ENCODE measurements at regions not wholly inside any gene's neighbourhood (a gene's known extent, or its start where the extent isn't known, plus 50 kb on each side); places are given as distances from the start of the nearest gene placed in this dataset.

DNA sequence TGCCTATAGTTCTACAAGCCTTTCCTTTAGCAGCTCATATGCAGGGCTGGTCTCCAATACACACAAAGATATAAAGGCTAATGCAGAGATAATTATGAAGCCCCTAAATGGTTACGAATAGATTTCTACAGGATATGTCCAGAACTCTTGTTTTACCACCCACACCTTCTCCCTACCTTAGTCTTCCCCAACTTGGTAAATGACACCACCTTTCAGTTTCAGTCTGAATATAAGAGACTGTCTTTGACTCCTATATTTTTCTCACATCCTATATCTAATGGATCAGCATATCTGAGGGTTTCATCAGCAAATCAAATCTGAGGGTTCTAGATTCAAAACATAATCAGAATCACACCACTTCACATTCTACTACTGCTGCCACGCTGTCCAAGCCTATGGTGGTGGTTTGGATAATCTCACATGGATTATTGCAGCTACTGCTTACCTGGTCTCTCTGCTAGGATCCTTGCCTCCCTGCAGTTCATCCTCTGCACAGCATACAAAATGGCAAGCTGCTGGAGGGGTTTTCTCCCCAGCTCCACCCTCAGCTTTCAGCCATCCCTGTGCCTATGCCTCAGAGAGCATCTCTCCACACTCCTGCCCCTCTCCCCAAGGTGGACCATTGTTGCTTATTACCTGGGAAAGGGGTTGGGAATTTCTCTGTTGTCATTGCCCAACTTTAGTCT is 178.0 kb upstream of the SPOPL start:
- TF ChIP-seq BHLHE40 (IDR thresholded peaks at IDR 0.05; ENCODE audit: low read depth, low read length), result no peak
- TF ChIP-seq MYC (IDR thresholded peaks at IDR 0.05; ENCODE audit: borderline replicate concordance, low read length), result no peak
- no peak for TF ChIP-seq RCOR1 (IDR thresholded peaks at IDR 0.05; ENCODE audit: low read depth, low read length)
- no peak for TF ChIP-seq EHMT2 (IDR thresholded peaks at IDR 0.05; ENCODE audit: low read depth)
- Histone ChIP-seq H3K9me3 (no peaks in the 10 kb centered on the region), H3K4me2 (no peak overlapping the region), H3K27ac (no peak overlapping the region), H3K4me3 (no peak overlapping the region), H3K4me1 (no peaks in the 10 kb centered on the region)
- ChIA-PET POLR2A (no interaction called here), CTCF (no interaction called here)
- FAIRE-seq (no peak), ATAC-seq (no peak), DNase-seq (ENCODE audit: low read depth in 1 of 2, low spot score in 1 of 2) (no peak)
- WGBS (ENCODE audit: missing lambda C conversion rate), result 81% methylated on average over 2 of the region's 2 CpGs

DNA sequence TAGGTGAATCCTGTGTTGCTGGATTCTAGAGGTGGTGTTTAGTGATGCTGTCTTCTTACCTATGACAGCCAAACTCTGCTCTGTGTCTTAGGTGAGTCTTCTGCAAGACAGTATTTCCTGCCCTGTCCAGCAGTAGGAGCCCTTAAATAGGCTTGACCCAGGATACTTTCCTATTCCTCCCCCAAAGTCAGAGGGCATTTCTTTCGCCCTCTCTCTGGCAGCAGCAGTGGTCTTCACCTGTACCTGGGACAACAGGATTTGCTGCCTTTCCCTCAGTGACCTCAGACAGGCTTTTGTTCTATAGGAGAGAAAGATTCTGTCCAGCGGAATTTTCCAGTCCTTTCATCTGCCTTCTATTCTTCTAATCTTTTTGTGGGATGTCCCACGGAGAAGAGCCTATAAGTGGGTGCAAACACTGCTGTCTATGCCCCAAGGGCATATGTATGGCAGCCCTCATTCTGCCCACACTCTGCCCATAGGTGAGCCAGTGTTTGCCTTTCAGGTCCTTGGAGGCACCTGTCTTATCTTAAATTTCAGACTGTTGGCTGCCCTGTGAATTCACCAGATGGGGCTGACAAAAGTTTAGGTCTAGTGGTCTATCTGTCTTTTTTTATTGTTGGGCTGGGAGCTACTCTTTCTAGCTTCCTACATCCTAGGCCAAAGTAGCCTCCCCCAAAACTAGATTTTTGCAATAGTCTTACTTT is 177.3 kb upstream of the SPOPL start:
- H3K27ac ChIP-seq, result no peak overlapping the region
- TF ChIP-seq NR3C1 (IDR thresholded peaks at IDR 0.05), result no peak
- TF ChIP-seq RAD21 (conservative IDR thresholded peaks at IDR 0.05 in 1 of 2, IDR thresholded peaks at IDR 0.05 in 1 of 2), result peak; percentile 11 to 16; a peak in 1 of 5 replicates
- WGBS (ENCODE audit: missing lambda C conversion rate), result 69% methylated on average over 3 of the region's 3 CpGs
- POLR2A ChIA-PET, result no interaction called here
- CTCF ChIA-PET, result no interaction called here
- no peak overlapping the region for H3K4me2 ChIP-seq
- no peaks in the 10 kb centered on the region for H3K4me1 ChIP-seq
- H3K4me3 ChIP-seq, result no peak overlapping the region
- FAIRE-seq (no peak), DNase-seq (ENCODE audit: low read depth in 1 of 2, low spot score in 1 of 2) (no peak), ATAC-seq (peak in 1 of 2 experiments; percentile 48; a peak in 2 of 6 replicates)
- no peaks in the 10 kb centered on the region for H3K9me3 ChIP-seq

DNA sequence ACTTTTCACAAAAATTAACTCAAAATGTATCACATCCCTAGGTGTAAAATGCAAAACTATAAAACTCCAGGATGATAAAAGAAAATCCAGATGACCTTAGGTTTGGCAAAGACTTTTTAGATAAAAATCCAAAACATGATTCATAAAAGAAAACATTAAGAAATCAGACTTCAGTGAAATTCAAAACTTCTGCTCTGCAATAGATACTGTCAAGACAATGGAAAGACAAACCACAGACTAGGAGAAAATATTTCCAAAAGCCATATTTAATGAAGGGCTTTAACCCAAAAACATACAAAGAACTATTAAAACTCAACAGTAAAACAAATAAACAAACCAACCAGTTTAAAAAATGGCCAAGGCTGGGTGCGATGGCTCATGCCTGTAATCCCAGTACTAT is 173.6 kb upstream of the SPOPL start:
- ChIA-PET POLR2A (no interaction called here), CTCF (no interaction called here)
- H3K9me3 ChIP-seq, result no peaks in the 10 kb centered on the region
- no peaks in the 10 kb centered on the region for H3K4me1 ChIP-seq
- ATAC-seq, result no peak
- 91% methylated on average over 1 of the region's 1 CpG for WGBS (ENCODE audit: missing lambda C conversion rate)
- H3K27ac ChIP-seq, result no peak overlapping the region
- H3K4me3 ChIP-seq, result no peak overlapping the region
- H3K4me2 ChIP-seq, result no peak overlapping the region
- DNase-seq (ENCODE audit: low read depth in 1 of 2, low spot score in 1 of 2), result no peak
- TF ChIP-seq, protein P1, sequence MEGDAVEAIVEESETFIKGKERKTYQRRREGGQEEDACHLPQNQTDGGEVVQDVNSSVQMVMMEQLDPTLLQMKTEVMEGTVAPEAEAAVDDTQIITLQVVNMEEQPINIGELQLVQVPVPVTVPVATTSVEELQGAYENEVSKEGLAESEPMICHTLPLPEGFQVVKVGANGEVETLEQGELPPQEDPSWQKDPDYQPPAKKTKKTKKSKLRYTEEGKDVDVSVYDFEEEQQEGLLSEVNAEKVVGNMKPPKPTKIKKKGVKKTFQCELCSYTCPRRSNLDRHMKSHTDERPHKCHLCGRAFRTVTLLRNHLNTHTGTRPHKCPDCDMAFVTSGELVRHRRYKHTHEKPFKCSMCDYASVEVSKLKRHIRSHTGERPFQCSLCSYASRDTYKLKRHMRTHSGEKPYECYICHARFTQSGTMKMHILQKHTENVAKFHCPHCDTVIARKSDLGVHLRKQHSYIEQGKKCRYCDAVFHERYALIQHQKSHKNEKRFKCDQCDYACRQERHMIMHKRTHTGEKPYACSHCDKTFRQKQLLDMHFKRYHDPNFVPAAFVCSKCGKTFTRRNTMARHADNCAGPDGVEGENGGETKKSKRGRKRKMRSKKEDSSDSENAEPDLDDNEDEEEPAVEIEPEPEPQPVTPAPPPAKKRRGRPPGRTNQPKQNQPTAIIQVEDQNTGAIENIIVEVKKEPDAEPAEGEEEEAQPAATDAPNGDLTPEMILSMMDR (IDR thresholded peaks at IDR 0.05), result no peak
- TF ChIP-seq SREBF2 (IDR thresholded peaks at IDR 0.05) (no peak), RAD21 (conservative IDR thresholded peaks at IDR 0.05 in 1 of 2, IDR thresholded peaks at IDR 0.05 in 1 of 2) (no peak), EP300 (IDR thresholded peaks at IDR 0.05) (no peak), RNF2 (IDR thresholded peaks at IDR 0.05; ENCODE audit: borderline replicate concordance, low read depth) (no peak), RCOR1 (IDR thresholded peaks at IDR 0.05; ENCODE audit: low read depth, low read length) (no peak), HOXB5 (CRISPR knock-in tag; IDR thresholded peaks at IDR 0.05) (no peak), TP53 (CRISPR knock-in tag; IDR thresholded peaks at IDR 0.05) (no peak), BHLHE40 (IDR thresholded peaks at IDR 0.05; ENCODE audit: low read depth, low read length) (no peak), FOSB (CRISPR knock-in tag; IDR thresholded peaks at IDR 0.05) (no peak), HEYL (CRISPR knock-in tag; IDR thresholded peaks at IDR 0.05) (no peak), NFE2L2 (conservative IDR thresholded peaks at IDR 0.05; ENCODE audit: low read length) (no peak), ZFP36 (IDR thresholded peaks at IDR 0.05; ENCODE audit: borderline replicate concordance, partially characterized antibody) (no peak), ZC3H11A (IDR thresholded peaks at IDR 0.05) (no peak)
- TF ChIP-seq, protein P2, sequence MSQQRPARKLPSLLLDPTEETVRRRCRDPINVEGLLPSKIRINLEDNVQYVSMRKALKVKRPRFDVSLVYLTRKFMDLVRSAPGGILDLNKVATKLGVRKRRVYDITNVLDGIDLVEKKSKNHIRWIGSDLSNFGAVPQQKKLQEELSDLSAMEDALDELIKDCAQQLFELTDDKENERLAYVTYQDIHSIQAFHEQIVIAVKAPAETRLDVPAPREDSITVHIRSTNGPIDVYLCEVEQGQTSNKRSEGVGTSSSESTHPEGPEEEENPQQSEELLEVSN (IDR thresholded peaks at IDR 0.05; ENCODE audit: borderline replicate concordance, low read depth), result no peak
- FAIRE-seq, result no peak

All from A549 (cell line).